HuH-7.5 (cell line): ENCODE measurements at regions not wholly inside any gene's neighbourhood (a gene's known extent, or its start where the extent isn't known, plus 50 kb on each side); places are given as distances from the start of the nearest gene placed in this dataset.
A peak's percentile ranks its signal among the peaks of the same experiment; 100 is the strongest.

Experiments used
- DNase-seq: peaks from one replicate; pipeline ENCODE4 v3.0.0; 2011; ENCODE audit warnings: low spot score

DNA sequence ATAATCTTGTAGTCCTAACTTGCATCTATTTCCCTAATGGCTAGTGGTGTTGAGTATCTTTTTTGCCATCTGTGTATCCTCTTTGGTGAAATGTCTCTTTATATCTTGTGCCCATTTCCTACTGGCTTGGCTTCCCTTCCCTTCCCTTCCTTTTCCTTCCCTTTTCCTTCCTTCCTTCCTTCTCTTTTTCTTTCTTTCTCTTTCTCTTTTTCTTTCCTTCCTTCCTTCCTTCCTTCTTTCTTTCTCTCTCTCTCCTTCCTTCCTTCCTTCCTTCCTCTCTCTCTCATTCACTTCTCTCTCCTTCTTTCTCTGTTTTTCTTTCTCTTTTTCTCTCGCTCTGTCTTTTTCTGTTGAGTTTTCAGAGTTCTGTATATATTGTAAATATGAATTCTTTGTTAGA is 61.5 kb upstream of the SLC4A4 start:
- no peak for DNase-seq

DNA sequence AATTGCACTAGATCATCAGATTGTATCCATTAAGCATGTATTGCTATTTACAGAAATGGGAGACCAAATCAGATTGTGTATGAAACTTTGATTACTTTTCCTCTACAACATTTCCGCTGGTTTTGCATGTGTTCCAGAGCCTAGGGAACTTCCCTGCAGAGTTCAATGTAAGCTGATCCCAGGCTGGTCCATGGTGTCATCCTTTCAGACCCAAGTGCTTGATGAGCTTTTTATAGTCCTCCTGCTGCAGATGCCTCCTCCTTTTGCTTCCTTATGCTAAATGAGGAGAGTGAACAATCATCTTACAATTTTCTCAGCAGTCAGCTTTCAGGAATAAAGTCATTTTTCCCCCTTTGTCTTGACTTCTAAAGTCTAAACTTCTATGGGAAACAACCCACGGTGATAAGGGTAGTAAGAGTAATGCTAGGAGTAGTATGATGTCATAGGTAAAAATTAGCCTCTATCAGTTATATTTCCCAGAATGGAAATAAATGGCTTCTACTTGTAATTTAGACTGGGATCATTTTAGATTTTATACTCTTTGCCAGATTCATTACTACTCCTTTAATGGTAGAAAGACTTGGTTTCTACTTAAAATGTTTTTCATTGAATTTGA is 55.1 kb upstream of the SLC4A4 start:
- no peak for DNase-seq

DNA sequence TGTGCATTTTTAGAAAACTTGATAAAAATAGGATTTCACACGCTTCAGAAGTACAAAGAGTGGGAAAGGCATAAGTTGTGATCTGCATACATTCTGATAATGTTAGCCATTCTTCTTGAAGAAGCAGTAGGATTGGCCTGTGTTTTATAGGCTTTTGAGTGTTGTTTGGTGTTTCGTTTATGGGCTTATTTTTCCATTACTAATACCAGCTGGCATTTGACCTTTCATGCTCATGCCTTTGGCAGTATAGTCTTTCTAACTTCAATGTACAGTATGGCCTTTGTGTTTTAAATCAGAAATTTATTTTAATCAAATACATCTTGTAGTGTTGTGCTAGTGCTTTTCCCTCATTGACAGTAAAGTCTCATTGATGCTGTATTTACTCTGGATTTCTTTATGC is 51.5 kb upstream of the SLC4A4 start:
- DNase-seq: no peak

DNA sequence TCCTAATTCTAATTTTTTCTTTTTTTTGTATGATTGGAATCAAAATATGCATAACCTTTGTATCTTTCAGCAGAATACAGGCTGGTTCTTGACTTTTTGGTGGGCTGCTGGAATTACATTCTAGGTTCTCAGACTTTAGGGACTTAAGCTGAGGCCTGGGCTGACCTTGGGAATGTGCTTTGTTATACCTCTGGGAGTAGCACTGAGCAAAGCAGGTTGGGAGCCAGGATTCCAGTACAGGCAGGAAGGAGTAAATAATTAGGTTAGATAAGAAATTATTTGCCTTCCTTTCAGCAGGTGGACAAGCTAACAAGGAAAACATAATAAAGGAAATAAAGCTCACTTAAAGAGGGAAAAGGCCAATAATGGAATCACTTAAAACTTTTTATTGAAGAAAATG is 49.9 kb upstream of the SLC4A4 start:
- DNase-seq: peak; percentile 14
